Muscle of leg (tissue), 3 donors: ENCODE measurements at regions not wholly inside any gene's neighbourhood (a gene's known extent, or its start where the extent isn't known, plus 50 kb on each side); places are given as distances from the start of the nearest gene placed in this dataset.
"Not testable (repeated sequence)": the region's sequence is repeated elsewhere in the genome, so short reads cannot be mapped to it uniquely, and the experiment has no call there.

Source experiments
- DNase-seq: peaks from one replicate; pipeline ENCODE4 v3.0.0; 2013
- H3K27ac ChIP-seq: one replicate; pipeline ENCODE4 v1.5.1; 2013; ENCODE audit warnings: mild to moderate bottlenecking, low read length, control low read depth
- H3K27me3 ChIP-seq: one replicate; pipeline ENCODE4 v1.6.1; 2013; ENCODE audit warnings: low read length; ENCODE audit not compliant: control insufficient read depth, insufficient read depth
- H3K36me3 ChIP-seq: one replicate; pipeline ENCODE4 v1.6.1; 2013; ENCODE audit warnings: low read length; ENCODE audit not compliant: control insufficient read depth, insufficient read depth
- H3K4me1 ChIP-seq: one replicate; pipeline ENCODE4 v1.6.1; 2013; ENCODE audit warnings: low read length; ENCODE audit not compliant: control insufficient read depth, insufficient read depth
- H3K4me3 ChIP-seq: one replicate; pipeline ENCODE4 v1.5.1; 2013; ENCODE audit warnings: low read length, control low read depth
- H3K9me3 ChIP-seq: replicated peaks from 2 replicates; pipeline ENCODE4 v1.6.1; 2013; ENCODE audit warnings: low read depth, low read length; ENCODE audit not compliant: control insufficient read depth
- WGBS: methylation state at CpG from one replicate; pipeline ENCODE4 v1.1.5; 2013; ENCODE audit warnings: missing lambda C conversion rate; ENCODE audit not compliant: insufficient coverage; 5-methylcytosine and 5-hydroxymethylcytosine counted together

DNA sequence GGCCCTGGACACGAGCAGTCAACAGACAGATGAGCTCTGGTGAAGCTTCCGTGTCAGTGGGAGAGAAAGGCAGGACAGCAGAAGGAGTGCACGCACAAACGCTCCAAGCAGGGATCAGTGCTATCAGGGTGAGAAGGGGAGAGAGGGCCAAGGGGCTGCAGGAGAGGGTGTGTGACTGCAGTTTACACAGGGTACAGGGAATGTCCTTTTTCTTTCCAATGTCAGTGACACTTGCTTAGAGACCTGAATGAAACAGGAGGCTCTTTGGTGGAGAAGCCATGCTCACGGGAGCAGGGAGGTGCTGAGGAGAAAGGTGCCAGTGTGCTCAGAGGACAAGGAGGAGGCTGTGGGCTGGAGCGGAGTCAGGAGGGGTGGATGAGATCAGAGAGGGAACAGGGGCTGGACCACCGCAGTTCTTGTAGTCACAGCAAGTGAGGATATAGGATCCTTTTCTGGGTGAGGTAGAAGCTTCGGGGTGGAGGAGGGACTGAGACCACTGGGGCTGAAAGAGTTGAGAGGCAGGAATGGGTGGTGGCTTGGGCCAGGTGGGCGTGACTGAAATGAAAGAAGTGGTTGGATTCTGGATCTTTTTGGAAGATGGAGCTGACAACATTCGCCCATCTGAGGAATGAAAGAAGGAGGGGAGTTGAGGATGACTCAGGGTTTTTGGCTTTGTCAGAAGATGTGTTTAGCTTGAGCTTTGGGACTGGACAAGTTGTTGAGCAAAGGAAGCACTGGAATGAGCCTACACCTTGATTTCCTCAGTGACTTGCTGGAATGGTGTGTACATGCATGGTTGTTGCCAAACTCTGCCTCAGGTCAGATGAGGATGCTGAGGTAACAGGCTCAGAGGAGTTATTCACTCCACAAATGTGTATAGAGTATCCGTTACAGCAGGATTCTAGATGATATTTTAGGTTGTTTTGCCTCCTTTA, 87.9 kb downstream of the ADAMTS15 start:
- H3K4me1 ChIP-seq = peaks cover 15% of the 10 kb centered on the region
- no peak overlapping the region for H3K27ac ChIP-seq
- no peak overlapping the region for H3K4me3 ChIP-seq
- no peak for DNase-seq
- H3K36me3 ChIP-seq = no peaks in the 10 kb centered on the region
- H3K27me3 ChIP-seq = no peaks in the 10 kb centered on the region
- H3K9me3 ChIP-seq = no peaks in the 10 kb centered on the region
- WGBS = 76% methylated on average over 10 of the region's 11 CpGs

DNA sequence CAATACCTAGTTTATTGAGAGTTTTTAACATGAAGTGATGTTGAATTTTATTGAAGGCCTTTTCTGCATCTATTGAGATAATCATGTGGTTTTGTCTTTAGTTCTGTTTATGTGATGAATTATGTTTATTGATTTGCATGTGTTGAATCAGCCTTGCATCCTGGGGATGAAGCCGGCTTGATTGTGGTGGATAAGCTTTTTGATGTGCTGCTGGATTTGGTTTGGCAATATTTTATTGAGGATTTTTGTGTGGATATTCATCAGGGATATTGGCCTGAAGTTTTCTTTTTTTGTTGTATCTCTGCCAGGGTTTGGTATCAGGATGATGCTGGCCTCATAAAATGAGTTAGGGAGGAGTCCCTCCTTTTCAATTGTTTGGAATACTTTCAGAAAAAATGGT, 91.2 kb downstream of the ADAMTS15 start:
- 80% methylated on average over 1 of the region's 1 CpG for WGBS
- not testable (repeated sequence) for H3K27me3 ChIP-seq, H3K4me3 ChIP-seq, H3K9me3 ChIP-seq, H3K36me3 ChIP-seq, H3K27ac ChIP-seq, H3K4me1 ChIP-seq, DNase-seq

GRCh38 chr11:130544266-130544665, 95.8 kb downstream of the ADAMTS15 start:
- no peaks in the 10 kb centered on the region for H3K36me3 ChIP-seq
- no peak overlapping the region for H3K4me3 ChIP-seq
- WGBS = 100% methylated on average over 1 of the region's 2 CpGs
- no peaks in the 10 kb centered on the region for H3K4me1 ChIP-seq
- H3K27ac ChIP-seq = no peak overlapping the region
- no peaks in the 10 kb centered on the region for H3K9me3 ChIP-seq
- no peaks in the 10 kb centered on the region for H3K27me3 ChIP-seq
- DNase-seq = no peak

- Histone ChIP-seq H3K4me1 (no peaks in the 10 kb centered on the region), H3K27me3 (no peaks in the 10 kb centered on the region), H3K9me3 (no peaks in the 10 kb centered on the region), H3K27ac (no peak overlapping the region), H3K4me3 (no peak overlapping the region), H3K36me3 (no peaks in the 10 kb centered on the region)
- WGBS = 88% methylated on average over 1 of the region's 4 CpGs
- DNase-seq = no peak
Observed at GRCh38 chr11:130545449-130546072, 97.1 kb downstream of the ADAMTS15 start.

GRCh38 chr11:130546438-130546837, 98.0 kb downstream of the ADAMTS15 start:
- WGBS = 66% methylated on average over 4 of the region's 7 CpGs
- Histone ChIP-seq H3K4me3 (no peak overlapping the region), H3K27me3 (no peaks in the 10 kb centered on the region), H3K27ac (no peak overlapping the region), H3K9me3 (no peaks in the 10 kb centered on the region), H3K4me1 (no peaks in the 10 kb centered on the region), H3K36me3 (no peaks in the 10 kb centered on the region)
- no peak for DNase-seq

DNA sequence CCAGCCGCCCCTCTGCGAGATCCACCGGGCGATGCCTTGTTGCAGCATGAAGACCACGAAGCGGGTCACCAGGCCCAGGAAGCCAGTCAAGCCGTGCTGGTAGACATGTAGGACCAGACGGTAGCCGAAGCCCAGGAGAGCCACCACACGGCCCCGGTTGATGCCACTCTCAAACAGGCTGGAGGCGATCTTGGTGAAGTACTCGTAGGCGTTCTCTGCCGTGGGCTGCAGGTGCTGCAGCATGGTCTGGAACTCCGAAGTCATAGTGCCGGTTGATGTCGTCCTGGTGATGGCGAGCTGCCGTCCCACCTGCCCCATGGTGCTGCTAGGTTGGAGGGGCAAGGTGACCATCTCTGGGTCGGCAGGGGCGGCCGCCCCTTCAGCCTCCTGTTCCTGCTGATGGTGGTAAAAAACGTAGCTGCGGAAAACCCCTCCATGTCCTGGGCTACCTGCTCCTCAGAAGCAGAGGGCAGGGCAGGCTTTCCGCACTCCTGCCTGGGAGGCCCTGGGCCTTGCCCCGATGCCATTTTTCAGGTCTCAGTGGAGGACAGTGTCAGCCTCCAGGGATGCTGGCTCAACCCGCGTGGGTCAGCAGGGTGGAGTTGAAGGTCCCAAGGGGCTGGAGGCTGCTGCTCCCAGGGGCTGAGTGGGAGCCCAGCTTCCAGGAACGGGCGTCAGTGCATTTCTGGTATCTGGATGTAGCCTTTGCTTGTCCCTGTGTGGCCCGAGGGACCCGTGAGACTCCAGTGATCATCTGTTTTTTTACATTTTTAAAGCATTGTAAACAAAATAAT, 98.7 kb downstream of the ADAMTS15 start:
- H3K36me3 ChIP-seq = no peaks in the 10 kb centered on the region
- H3K4me3 ChIP-seq = no peak overlapping the region
- no peak for DNase-seq
- no peaks in the 10 kb centered on the region for H3K27me3 ChIP-seq
- no peaks in the 10 kb centered on the region for H3K4me1 ChIP-seq
- H3K27ac ChIP-seq = no peak overlapping the region
- H3K9me3 ChIP-seq = no peaks in the 10 kb centered on the region
- WGBS = 89% methylated on average over 30 of the region's 33 CpGs

DNA sequence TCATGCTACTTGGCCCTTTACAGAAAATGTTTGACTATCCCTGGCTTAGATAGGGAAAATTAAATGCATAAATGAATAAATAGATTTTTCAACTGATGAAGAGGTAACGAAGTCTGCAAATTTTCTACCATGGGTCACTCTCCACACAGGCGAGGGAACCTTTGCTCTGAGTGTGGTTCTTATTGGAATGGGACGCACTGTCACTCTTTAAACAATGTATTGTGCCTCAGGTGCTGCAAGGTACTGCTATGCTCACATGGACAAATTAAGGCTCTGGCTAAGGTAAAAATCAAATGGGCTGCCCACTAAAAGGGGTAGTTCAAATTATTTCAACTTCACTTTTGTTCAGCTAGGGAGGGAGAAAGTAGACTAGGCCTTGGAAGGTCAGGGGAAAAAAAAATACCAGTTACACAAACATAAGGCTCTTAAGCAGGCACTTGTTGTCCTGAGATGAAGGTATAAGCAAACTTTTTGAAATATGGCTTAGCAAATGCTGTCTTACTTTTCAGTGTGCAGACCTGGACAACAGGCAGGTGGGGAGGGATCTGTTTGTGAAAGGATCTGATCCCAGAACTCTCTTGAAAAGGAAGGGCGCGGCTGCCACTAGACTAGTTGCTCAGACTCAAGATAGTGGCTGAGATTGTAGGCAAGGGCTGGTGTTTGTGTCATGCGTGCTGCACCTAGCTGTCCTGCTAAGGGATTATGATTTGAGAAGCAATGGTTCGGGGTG, 99.5 kb downstream of the ADAMTS15 start:
- 81% methylated on average over 4 of the region's 7 CpGs for WGBS
- Histone ChIP-seq H3K36me3 (no peaks in the 10 kb centered on the region), H3K27me3 (no peaks in the 10 kb centered on the region), H3K4me1 (peaks cover 3% of the 10 kb centered on the region), H3K27ac (no peak overlapping the region), H3K9me3 (no peaks in the 10 kb centered on the region), H3K4me3 (no peak overlapping the region)
- no peak for DNase-seq

DNA sequence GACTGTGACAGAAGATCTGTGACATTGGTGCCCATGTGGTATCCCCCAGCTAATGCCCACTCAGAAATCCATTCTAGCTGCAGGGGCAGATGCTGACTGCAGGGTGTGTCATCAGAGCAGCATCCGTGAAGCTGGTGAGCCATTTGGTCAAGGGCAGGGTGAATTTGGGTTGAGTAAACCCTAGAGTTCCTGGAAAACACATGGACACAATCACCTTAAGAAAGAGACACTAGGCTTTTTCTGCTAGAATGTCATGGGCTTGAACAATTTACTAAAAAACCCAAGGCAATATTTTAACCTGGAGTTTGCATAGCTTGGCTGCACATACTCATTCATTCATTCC, 100.0 kb downstream of the ADAMTS15 start:
- no CpG with 5 or more reads among the region's 1 CpG for WGBS
- Histone ChIP-seq H3K27ac (no peak overlapping the region), H3K27me3 (no peaks in the 10 kb centered on the region), H3K4me3 (no peak overlapping the region), H3K9me3 (no peaks in the 10 kb centered on the region), H3K4me1 (peaks cover 5% of the 10 kb centered on the region), H3K36me3 (no peaks in the 10 kb centered on the region)
- no peak for DNase-seq

- Histone ChIP-seq H3K4me1 (peaks cover 8% of the 10 kb centered on the region), H3K4me3 (no peak overlapping the region), H3K27me3 (no peaks in the 10 kb centered on the region), H3K27ac (no peak overlapping the region), H3K36me3 (no peaks in the 10 kb centered on the region), H3K9me3 (no peaks in the 10 kb centered on the region)
- no peak for DNase-seq
- WGBS = 72% methylated on average over 3 of the region's 4 CpGs
Observed at GRCh38 chr11:130549393-130549999, 101.1 kb downstream of the ADAMTS15 start.
